ENCODE measurements at regions not wholly inside any gene's neighbourhood (a gene's known extent, or its start where the extent isn't known, plus 50 kb on each side); places are given as distances from the start of the nearest gene placed in this dataset.

- BruUV-seq (replicated peaks): no TSS peak
- Histone ChIP-seq H3K27me3 (ENCODE audit: control insufficient read depth in 2 of 2, insufficient read depth in 2 of 2, low read length in 2 of 2) (no peaks in the 10 kb centered on the region), H3K9me3 (replicated peaks; ENCODE audit: control insufficient read depth, insufficient read depth, low read length) (no peaks in the 10 kb centered on the region), H3K27ac (ENCODE audit: insufficient read depth, low read depth, low read length) (no peak overlapping the region), H3K4me1 (ENCODE audit: control insufficient read depth, extremely low read depth, insufficient read depth, low read length) (no peaks in the 10 kb centered on the region), H3K9ac (replicated peaks; ENCODE audit: extremely low read depth, insufficient read depth, low read length) (no peak overlapping the region), H2AFZ (ENCODE audit: low read depth, low read length) (no peak overlapping the region), H3K79me2 (ENCODE audit: control insufficient read depth, insufficient read depth, low read length) (no peaks in the 10 kb centered on the region), H3K4me3 (replicated peaks in 1 of 3; ENCODE audit: insufficient read depth in 1 of 3, low read depth in 1 of 3, low read length in 3 of 3) (no peak overlapping the region), H3K4me2 (ENCODE audit: insufficient read depth, low read length) (no peak overlapping the region), H3K9me1 (replicated peaks; ENCODE audit: control insufficient read depth, extremely low read depth, insufficient read depth, low read length) (no peaks in the 10 kb centered on the region), H3K36me3 (ENCODE audit: control insufficient read depth in 2 of 2, extremely low read depth in 1 of 2, insufficient read depth in 2 of 2, low read length in 2 of 2) (no peaks in the 10 kb centered on the region), H4K20me1 (replicated peaks; ENCODE audit: control insufficient read depth, extremely low read depth, insufficient read depth, low read length) (no peaks in the 10 kb centered on the region)
- CTCF ChIA-PET: interaction anchor here (1.0 to 1.4 kb wide), 3 partner anchors 12 to 517 kb away, joined by 3 to 6 read pairs (median 6); no protein-coding TSS in a partner anchor
- dilution Hi-C loops (cut with MboI; ENCODE audit: extremely low pct_ligation_motif_present, low sequenced_read_pairs): no loop called here
- FAIRE-seq: no peak
- DNase-seq (ENCODE audit: low read depth, low spot score): no peak
- TF ChIP-seq MAX (IDR thresholded peaks at IDR 0.05; ENCODE audit: insufficient read depth, insufficient read length): no peak
- no peak for TF ChIP-seq POLR2A (IDR thresholded peaks at IDR 0.05; ENCODE audit: low read depth, low read length)
- TF ChIP-seq POLR2AphosphoS5 (IDR thresholded peaks at IDR 0.05; ENCODE audit: insufficient read depth, low read depth, low read length): no peak
- TF ChIP-seq EZH2 (IDR thresholded peaks at IDR 0.05; ENCODE audit: borderline replicate concordance, low read depth, low read length, severe bottlenecking): no peak
- TF ChIP-seq JUN (IDR thresholded peaks at IDR 0.05; ENCODE audit: borderline replicate concordance, insufficient read depth, insufficient read length, low read depth): no peak
- no peak for TF ChIP-seq GATA2 (IDR thresholded peaks at IDR 0.05; ENCODE audit: insufficient read depth, insufficient read length, low read depth, low read length)
- TF ChIP-seq MYC (IDR thresholded peaks at IDR 0.05; ENCODE audit: low read depth, low read length): no peak
- TF ChIP-seq FOS (IDR thresholded peaks at IDR 0.05; ENCODE audit: borderline replicate concordance, insufficient read depth, low read length): no peak
- no peak for TF ChIP-seq CTCF (IDR thresholded peaks at IDR 0.05; ENCODE audit: extremely low read depth in 1 of 2, insufficient read depth in 1 of 2, low read depth in 1 of 2, low read length in 2 of 2)
- intact Hi-C loops (cut with micrococcal nuclease): no loop called here
- POLR2A ChIA-PET: no interaction called here
Measured at GRCh38 chr18:34639687-34640086, 70.4 kb upstream of the DTNA start.

All from endothelial cell of umbilical vein (primary cell).